ENCODE measurements at regions not wholly inside any gene's neighbourhood (a gene's known extent, or its start where the extent isn't known, plus 50 kb on each side); places are given as distances from the start of the nearest gene placed in this dataset.

GRCh38 chr2:67340133-67341011 is 56.8 kb upstream of the ETAA1 start:
- Histone ChIP-seq H3F3A (ENCODE audit: control insufficient read depth, insufficient read depth) (no peaks in the 10 kb centered on the region), H3K36me3 (ENCODE audit: control insufficient read depth, low read length) (no peaks in the 10 kb centered on the region), H3K79me2 (ENCODE audit: control insufficient read depth, low read length) (no peaks in the 10 kb centered on the region), H3K27me3 (ENCODE audit: control insufficient read depth, low read length) (no peaks in the 10 kb centered on the region), H3K27ac (ENCODE audit: low read depth, low read length) (no peak overlapping the region), H3K4me1 (ENCODE audit: control insufficient read depth, low read length) (no peaks in the 10 kb centered on the region), H3K9me3 (ENCODE audit: control insufficient read depth, insufficient read depth, low read length) (no peaks in the 10 kb centered on the region), H3K4me2 (ENCODE audit: low read length) (no peak overlapping the region), H3K9me2 (replicated peaks; ENCODE audit: control insufficient read depth, low read length) (no peaks in the 10 kb centered on the region), H3K4me3 (ENCODE audit: low read length) (no peak overlapping the region), H4K20me1 (ENCODE audit: control insufficient read depth, insufficient read depth, low read depth, low read length) (no peaks in the 10 kb centered on the region)
- no peak for TF ChIP-seq EZH2phosphoT487 (IDR thresholded peaks at IDR 0.05; ENCODE audit: borderline replicate concordance, low read length)
- TF ChIP-seq CTCF (IDR thresholded peaks at IDR 0.05; ENCODE audit: low read depth, low read length, poor library complexity, severe bottlenecking), result no peak

GRCh38 chr2:67341012-67341318 is 56.2 kb upstream of the ETAA1 start:
- Histone ChIP-seq H3K4me1 (ENCODE audit: control insufficient read depth, low read length) (no peaks in the 10 kb centered on the region), H3K4me2 (ENCODE audit: low read length) (no peak overlapping the region), H3K9me2 (replicated peaks; ENCODE audit: control insufficient read depth, low read length) (no peaks in the 10 kb centered on the region), H4K20me1 (ENCODE audit: control insufficient read depth, insufficient read depth, low read depth, low read length) (no peaks in the 10 kb centered on the region), H3K79me2 (ENCODE audit: control insufficient read depth, low read length) (no peaks in the 10 kb centered on the region), H3K27me3 (ENCODE audit: control insufficient read depth, low read length) (no peaks in the 10 kb centered on the region), H3K36me3 (ENCODE audit: control insufficient read depth, low read length) (no peaks in the 10 kb centered on the region), H3K9me3 (ENCODE audit: control insufficient read depth, insufficient read depth, low read length) (no peaks in the 10 kb centered on the region), H3F3A (ENCODE audit: control insufficient read depth, insufficient read depth) (no peaks in the 10 kb centered on the region), H3K4me3 (ENCODE audit: low read length) (no peak overlapping the region), H3K27ac (ENCODE audit: low read depth, low read length) (no peak overlapping the region)
- no peak for TF ChIP-seq EZH2phosphoT487 (IDR thresholded peaks at IDR 0.05; ENCODE audit: borderline replicate concordance, low read length)
- no peak for TF ChIP-seq CTCF (IDR thresholded peaks at IDR 0.05; ENCODE audit: low read depth, low read length, poor library complexity, severe bottlenecking)

GRCh38 chr2:67341336-67341735 is 55.8 kb upstream of the ETAA1 start:
- H3K9me3 ChIP-seq (ENCODE audit: control insufficient read depth, insufficient read depth, low read length), result no peaks in the 10 kb centered on the region
- no peaks in the 10 kb centered on the region for H4K20me1 ChIP-seq (ENCODE audit: control insufficient read depth, insufficient read depth, low read depth, low read length)
- no peaks in the 10 kb centered on the region for H3K9me2 ChIP-seq (replicated peaks; ENCODE audit: control insufficient read depth, low read length)
- H3K4me1 ChIP-seq (ENCODE audit: control insufficient read depth, low read length), result no peaks in the 10 kb centered on the region
- H3K27me3 ChIP-seq (ENCODE audit: control insufficient read depth, low read length), result no peaks in the 10 kb centered on the region
- H3K4me2 ChIP-seq (ENCODE audit: low read length), result no peak overlapping the region
- no peaks in the 10 kb centered on the region for H3K79me2 ChIP-seq (ENCODE audit: control insufficient read depth, low read length)
- no peaks in the 10 kb centered on the region for H3F3A ChIP-seq (ENCODE audit: control insufficient read depth, insufficient read depth)
- no peak for TF ChIP-seq CTCF (IDR thresholded peaks at IDR 0.05; ENCODE audit: low read depth, low read length, poor library complexity, severe bottlenecking)
- H3K36me3 ChIP-seq (ENCODE audit: control insufficient read depth, low read length), result no peaks in the 10 kb centered on the region
- H3K4me3 ChIP-seq (ENCODE audit: low read length), result no peak overlapping the region
- no peak overlapping the region for H3K27ac ChIP-seq (ENCODE audit: low read depth, low read length)
